Putamen (tissue), 1 donor: ENCODE measurements at regions not wholly inside any gene's neighbourhood (a gene's known extent, or its start where the extent isn't known, plus 50 kb on each side); places are given as distances from the start of the nearest gene placed in this dataset.
A peak's percentile ranks its signal among the peaks of the same experiment; 100 is the strongest.

Experiments
- DNase-seq: peaks from one replicate; pipeline ENCODE4 v3.0.0-alpha.2; 2016; ENCODE audit warnings: low spot score

- no peak for DNase-seq
Measured at GRCh38 chr11:95584180-95584579, 205.4 kb downstream of the FAM76B start.

- DNase-seq: no peak
Measured at GRCh38 chr11:95577716-95578460, 211.7 kb downstream of the FAM76B start.

- DNase-seq: no peak
Measured at GRCh38 chr11:95576146-95576845, 213.3 kb downstream of the FAM76B start.

- no peak for DNase-seq
Measured at GRCh38 chr11:95575517-95575916, 214.1 kb downstream of the FAM76B start.

- DNase-seq: no peak
Measured at GRCh38 chr11:95571718-95572260, 217.8 kb downstream of the FAM76B start.

- DNase-seq: peak; percentile 63
Measured at GRCh38 chr11:95570845-95571244, 218.7 kb downstream of the FAM76B start.

GRCh38 chr11:95569207-95569606, 220.4 kb downstream of the FAM76B start:
- DNase-seq: no peak

- DNase-seq: no peak
Measured at GRCh38 chr11:95568281-95568680, 221.3 kb downstream of the FAM76B start.

GRCh38 chr11:95567685-95568084, 221.9 kb downstream of the FAM76B start:
- no peak for DNase-seq

- DNase-seq: no peak
Measured at GRCh38 chr11:95566211-95566610, 223.4 kb downstream of the FAM76B start.

GRCh38 chr11:95565724-95566141, 223.8 kb downstream of the FAM76B start:
- DNase-seq: peak; percentile 62

- no peak for DNase-seq
Measured at GRCh38 chr11:95563859-95564258, 225.7 kb downstream of the FAM76B start.

GRCh38 chr11:95563173-95563572, 226.4 kb downstream of the FAM76B start:
- no peak for DNase-seq

GRCh38 chr11:95562196-95562921, 227.2 kb downstream of the FAM76B start:
- no peak for DNase-seq

- DNase-seq: no peak
Measured at GRCh38 chr11:95559899-95560298, 229.7 kb downstream of the FAM76B start.

- no peak for DNase-seq
Measured at GRCh38 chr11:95557376-95557775, 232.2 kb downstream of the FAM76B start.

GRCh38 chr11:95556342-95557163, 233.0 kb downstream of the FAM76B start:
- DNase-seq: no peak

- no peak for DNase-seq
Measured at GRCh38 chr11:95556011-95556341, 233.6 kb downstream of the FAM76B start.

- no peak for DNase-seq
Measured at GRCh38 chr11:95554911-95555310, 234.7 kb downstream of the FAM76B start.

GRCh38 chr11:95549301-95549700, 240.3 kb downstream of the FAM76B start:
- no peak for DNase-seq

GRCh38 chr11:95548416-95548815, 241.2 kb downstream of the FAM76B start:
- DNase-seq: no peak

GRCh38 chr11:95547976-95548375, 241.6 kb downstream of the FAM76B start:
- no peak for DNase-seq
